ENCODE measurements at regions not wholly inside any gene's neighbourhood (a gene's known extent, or its start where the extent isn't known, plus 50 kb on each side); places are given as distances from the start of the nearest gene placed in this dataset.

GRCh38 chr3:30315447-30315846, 291.0 kb upstream of the TGFBR2 start:
- ChIA-PET POLR2A (no interaction called here), CTCF (no interaction called here)
- H3K36me3 Mint-ChIP-seq = peaks cover 8% of the 10 kb centered on the region
- no peak for TF ChIP-seq KAT7 (CRISPR knock-in tag; IDR thresholded peaks at IDR 0.05; ENCODE audit: borderline replicate concordance)
- TF ChIP-seq AR (CRISPR knock-in tag; IDR thresholded peaks at IDR 0.05) = no peak
- no peak for TF ChIP-seq SMAD4 (CRISPR knock-in tag; IDR thresholded peaks at IDR 0.05)
- no peak for TF ChIP-seq ETV6 (CRISPR knock-in tag; IDR thresholded peaks at IDR 0.05)
- TF ChIP-seq E2F5 (CRISPR knock-in tag; IDR thresholded peaks at IDR 0.05) = no peak
- no peak for TF ChIP-seq ZBTB21 (CRISPR knock-in tag; IDR thresholded peaks at IDR 0.05; ENCODE audit: borderline replicate concordance)
- no peak for TF ChIP-seq ZNF317 (CRISPR knock-in tag; IDR thresholded peaks at IDR 0.05; ENCODE audit: borderline replicate concordance, low read depth)
- TF ChIP-seq ESRRA (CRISPR knock-in tag; IDR thresholded peaks at IDR 0.05; ENCODE audit: borderline replicate concordance) = no peak
- no peak for TF ChIP-seq CREB1 (CRISPR knock-in tag; IDR thresholded peaks at IDR 0.05)
- TF ChIP-seq NR3C1 (CRISPR knock-in tag; conservative IDR thresholded peaks at IDR 0.05; ENCODE audit: low read depth) = no peak
- no peak for TF ChIP-seq NFATC4 (CRISPR knock-in tag; IDR thresholded peaks at IDR 0.05)
- no peak for TF ChIP-seq SMAD3 (CRISPR knock-in tag; IDR thresholded peaks at IDR 0.05; ENCODE audit: borderline replicate concordance)
- TF ChIP-seq MLX (CRISPR knock-in tag; IDR thresholded peaks at IDR 0.05) = no peak
- no peak for TF ChIP-seq ATF3 (CRISPR knock-in tag; conservative IDR thresholded peaks at IDR 0.05)
- no peak for TF ChIP-seq PRDM15 (CRISPR knock-in tag; IDR thresholded peaks at IDR 0.05)
- no peak for TF ChIP-seq ELF4 (CRISPR knock-in tag; IDR thresholded peaks at IDR 0.05; ENCODE audit: low read depth)
- no peak for TF ChIP-seq CBFB (CRISPR knock-in tag; IDR thresholded peaks at IDR 0.05; ENCODE audit: low read depth)
- no peak for TF ChIP-seq PRRX2 (CRISPR knock-in tag; IDR thresholded peaks at IDR 0.05)
- no peak for TF ChIP-seq ZNF396 (CRISPR knock-in tag; IDR thresholded peaks at IDR 0.05; ENCODE audit: borderline replicate concordance)
- H3K4me3 Mint-ChIP-seq = no peak overlapping the region
- H3K9me3 Mint-ChIP-seq = peaks cover 16% of the 10 kb centered on the region
- H3K4me1 Mint-ChIP-seq = peaks cover 3% of the 10 kb centered on the region; the same call in 1 of the 2 replicates
- ATAC-seq (no peak), DNase-seq (ENCODE audit: low spot score) (no peak)
- H3K27ac Mint-ChIP-seq = no peak overlapping the region
- no peaks in the 10 kb centered on the region for H3K27me3 Mint-ChIP-seq (ENCODE audit: low read depth)

GRCh38 chr3:30317561-30317960, 288.8 kb upstream of the TGFBR2 start:
- Mint-ChIP-seq H3K4me1 (no peaks in the 10 kb centered on the region), H3K4me3 (no peak overlapping the region), H3K27ac (no peak overlapping the region), H3K9me3 (peaks cover 16% of the 10 kb centered on the region), H3K27me3 (ENCODE audit: low read depth) (no peaks in the 10 kb centered on the region), H3K36me3 (peaks cover 8% of the 10 kb centered on the region)
- CTCF ChIA-PET = no interaction called here
- POLR2A ChIA-PET = no interaction called here
- ATAC-seq (no peak), DNase-seq (ENCODE audit: low spot score) (no peak)
- no peak for TF ChIP-seq ERG (CRISPR knock-in tag; IDR thresholded peaks at IDR 0.05)
- no peak for TF ChIP-seq SOX15 (CRISPR knock-in tag; IDR thresholded peaks at IDR 0.05)
- TF ChIP-seq MXD4 (CRISPR knock-in tag; IDR thresholded peaks at IDR 0.05; ENCODE audit: borderline replicate concordance) = no peak
- TF ChIP-seq STAT6 (CRISPR knock-in tag; conservative IDR thresholded peaks at IDR 0.05; ENCODE audit: low read depth) = no peak
- no peak for TF ChIP-seq JAZF1 (CRISPR knock-in tag; IDR thresholded peaks at IDR 0.05)
- TF ChIP-seq FOXP1 (CRISPR knock-in tag; IDR thresholded peaks at IDR 0.05; ENCODE audit: borderline replicate concordance) = no peak
- TF ChIP-seq NFYB (CRISPR knock-in tag; conservative IDR thresholded peaks at IDR 0.05; ENCODE audit: low read depth) = no peak
